B cell (primary cell): ENCODE measurements at regions not wholly inside any gene's neighbourhood (a gene's known extent, or its start where the extent isn't known, plus 50 kb on each side); places are given as distances from the start of the nearest gene placed in this dataset.

ENCODE experiments used
- ATAC-seq: fragments of 200-7000 bp; cut with Tn5 transposase; one replicate; pipeline ENCODE4 v1.10.0; 2021; ENCODE audit warnings: low read depth, mild to moderate bottlenecking, moderate number of reproducible peaks, moderate library complexity
- CTCF ChIA-PET: fragments of 350-600 bp; sonication (Branson Sonifier 250); formaldehyde crosslinking; loops from one replicate; lab custom pipeline; 2021; ENCODE audit warnings: antibody characterized with exemption, inconsistent platforms; lab: Charles Lee
- POLR2A ChIA-PET: fragments of 350-600 bp; sonication (Branson Sonifier 250); formaldehyde crosslinking; loops from one replicate; lab custom pipeline; 2021; ENCODE audit warnings: antibody characterized with exemption; lab: Charles Lee
- DNase-seq: peaks from one replicate; pipeline ENCODE4 v3.0.0; 2013
- H2AFZ ChIP-seq: 2 replicates; pipeline ENCODE4 v1.6.1; 2012; ENCODE audit warnings: mild to moderate bottlenecking, low read depth, low read length; ENCODE audit not compliant: insufficient read depth, poor library complexity, severe bottlenecking
- H3K27ac ChIP-seq, 2 donors: 1 replicate in 1 of 2; 2 replicates in 1 of 2; pipeline ENCODE4 v1.5.1; 2012 to 2013; ENCODE audit warnings: low read length in 2 of 2, mild to moderate bottlenecking in 2 of 2, moderate library complexity in 1 of 2
- H3K27me3 ChIP-seq, 4 experiments: fragments of 200-600 bp in 1 of 4; sonication (generic) in 1 of 4; replicated peaks in 1 of 4; 1 replicate in 2 of 4; 2 replicates in 2 of 4; pipeline versions ENCODE4 v1.6.1 to v1.7.0; 2013 to 2016; ENCODE audit warnings: low read length in 3 of 4, mild to moderate bottlenecking in 2 of 4, mixed read lengths in 1 of 4, moderate library complexity in 1 of 4; ENCODE audit not compliant: insufficient read depth in 4 of 4, control insufficient read depth in 3 of 4; ENCODE audit errors: control extremely low read depth in 1 of 4
- H3K36me3 ChIP-seq, 2 experiments: replicated peaks in 1 of 2; 1 replicate in 1 of 2; 2 replicates in 1 of 2; pipeline versions ENCODE4 v1.6.1 to v1.7.1; 2013; ENCODE audit warnings: low read length in 1 of 2; ENCODE audit not compliant: insufficient read depth in 2 of 2, control insufficient read depth in 1 of 2; ENCODE audit errors: control extremely low read depth in 1 of 2, extremely low read depth in 1 of 2
- H3K4me1 ChIP-seq, 2 donors: fragments of 200-600 bp in 1 of 2; sonication (generic) in 1 of 2; 1 replicate in 1 of 2; 2 replicates in 1 of 2; pipeline versions ENCODE4 v1.5.1 to v1.6.1; 2013 to 2017; ENCODE audit warnings: low read length in 2 of 2; ENCODE audit not compliant: control insufficient read depth in 2 of 2, insufficient read depth in 2 of 2
- H3K4me2 ChIP-seq: replicated peaks from 2 replicates; pipeline ENCODE3; 2012; ENCODE audit warnings: mild to moderate bottlenecking, low read depth, low read length; ENCODE audit not compliant: poor library complexity, severe bottlenecking
- H3K4me3 ChIP-seq, 5 experiments: fragments of 200-600 bp in 1 of 5; sonication (generic) in 1 of 5; 1 replicate in 3 of 5; 2 replicates in 2 of 5; pipeline versions ENCODE4 v1.5.1 to v1.7.0; 2011 to 2016; ENCODE audit warnings: low read length in 4 of 5, mild to moderate bottlenecking in 4 of 5, low read depth in 2 of 5, control low read depth in 1 of 5, moderate library complexity in 1 of 5; ENCODE audit not compliant: insufficient read depth in 1 of 5; ENCODE audit errors: control extremely low read depth in 1 of 5, extremely low read depth in 1 of 5
- H3K79me2 ChIP-seq: fragments of 200-600 bp; sonication (generic); one replicate; pipeline ENCODE4 v1.6.0; 2016; ENCODE audit warnings: low read length; ENCODE audit not compliant: control insufficient read depth, insufficient read depth
- H3K9ac ChIP-seq: fragments of 200-600 bp; sonication (generic); 2 replicates; pipeline ENCODE4 v1.6.1; 2017; ENCODE audit warnings: mild to moderate bottlenecking, low read length, moderate library complexity
- H3K9me3 ChIP-seq, 3 donors: one replicate each; pipeline versions ENCODE4 v1.6.1 to v1.7.1; 2013; ENCODE audit warnings: low read length in 2 of 3; ENCODE audit not compliant: control insufficient read depth in 2 of 3, insufficient read depth in 1 of 3; ENCODE audit errors: control extremely low read depth in 1 of 3
- H4K20me1 ChIP-seq: 2 replicates; pipeline ENCODE4 v1.6.0; 2012; ENCODE audit warnings: mild to moderate bottlenecking, low read length; ENCODE audit not compliant: insufficient read depth, control insufficient read depth, poor library complexity, severe bottlenecking
- H3K27ac Mint-ChIP-seq: one replicate; pipeline ENCODE4 v1.8.0; 2021; ENCODE audit warnings: mixed read lengths
- H3K27me3 Mint-ChIP-seq: one replicate; pipeline ENCODE4 v1.8.0; 2021; ENCODE audit warnings: mixed read lengths
- H3K4me1 Mint-ChIP-seq: one replicate; pipeline ENCODE4 v1.8.0; 2021; ENCODE audit warnings: mixed read lengths
- H3K4me3 Mint-ChIP-seq: one replicate; pipeline ENCODE4 v1.8.0; 2021; ENCODE audit warnings: mixed read lengths
- H3K9me3 Mint-ChIP-seq: one replicate; pipeline ENCODE4 v1.8.0; 2022; ENCODE audit warnings: mixed read lengths; ENCODE audit not compliant: insufficient read depth
- EZH2 ChIP-seq: IDR thresholded peaks from 2 replicates; pipeline ENCODE4 v1.6.1; 2012; ENCODE audit warnings: borderline replicate concordance, low read depth, mild to moderate bottlenecking, moderate library complexity, low read length; ENCODE audit not compliant: insufficient read depth, poor library complexity, severe bottlenecking
- WGBS: methylation state at CpG from one replicate; pipeline ENCODE4 v1.1.5; 2013; ENCODE audit warnings: missing lambda C conversion rate; ENCODE audit not compliant: insufficient coverage; 5-methylcytosine and 5-hydroxymethylcytosine counted together
- intact Hi-C: fragments of 100-400 bp; cut with micrococcal nuclease; formaldehyde crosslinking; loops from one replicate; pipeline ENCODE4 v1.10.0; 2022
- TF ChIP-seq, protein P1 (sequence below): fragments of 200-600 bp; IDR thresholded peaks from one replicate; pipeline ENCODE4 v1.8.0; 2022; ENCODE audit warnings: antibody characterized with exemption, mild to moderate bottlenecking

DNA sequence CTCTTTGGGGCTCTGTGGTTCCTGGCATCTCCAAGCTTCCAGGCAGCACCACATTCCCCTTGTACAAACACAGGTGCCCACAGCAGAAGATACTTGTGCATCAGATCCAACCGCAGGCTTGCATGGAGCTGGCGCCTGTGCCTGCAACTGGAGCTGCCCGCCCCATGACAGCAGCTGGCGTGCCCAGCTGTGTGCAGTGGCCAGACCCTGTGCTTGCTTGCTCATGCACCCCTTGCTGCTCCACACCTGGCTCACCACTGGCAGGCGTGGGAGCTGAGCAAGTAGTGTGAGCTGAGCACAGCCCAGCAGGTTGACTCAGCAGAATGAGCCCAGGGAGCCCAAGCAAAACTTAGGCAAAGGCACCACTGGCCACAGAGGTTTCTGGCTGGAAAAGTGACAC lies 84.4 kb upstream of the STARD4 start:
- TF ChIP-seq, protein P1, sequence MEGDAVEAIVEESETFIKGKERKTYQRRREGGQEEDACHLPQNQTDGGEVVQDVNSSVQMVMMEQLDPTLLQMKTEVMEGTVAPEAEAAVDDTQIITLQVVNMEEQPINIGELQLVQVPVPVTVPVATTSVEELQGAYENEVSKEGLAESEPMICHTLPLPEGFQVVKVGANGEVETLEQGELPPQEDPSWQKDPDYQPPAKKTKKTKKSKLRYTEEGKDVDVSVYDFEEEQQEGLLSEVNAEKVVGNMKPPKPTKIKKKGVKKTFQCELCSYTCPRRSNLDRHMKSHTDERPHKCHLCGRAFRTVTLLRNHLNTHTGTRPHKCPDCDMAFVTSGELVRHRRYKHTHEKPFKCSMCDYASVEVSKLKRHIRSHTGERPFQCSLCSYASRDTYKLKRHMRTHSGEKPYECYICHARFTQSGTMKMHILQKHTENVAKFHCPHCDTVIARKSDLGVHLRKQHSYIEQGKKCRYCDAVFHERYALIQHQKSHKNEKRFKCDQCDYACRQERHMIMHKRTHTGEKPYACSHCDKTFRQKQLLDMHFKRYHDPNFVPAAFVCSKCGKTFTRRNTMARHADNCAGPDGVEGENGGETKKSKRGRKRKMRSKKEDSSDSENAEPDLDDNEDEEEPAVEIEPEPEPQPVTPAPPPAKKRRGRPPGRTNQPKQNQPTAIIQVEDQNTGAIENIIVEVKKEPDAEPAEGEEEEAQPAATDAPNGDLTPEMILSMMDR: no peak
- TF ChIP-seq EZH2: no peak
- H3K36me3 ChIP-seq: no peaks in the 10 kb centered on the region
- CTCF ChIA-PET: no interaction called here
- H3K4me3 Mint-ChIP-seq: no peak overlapping the region
- H3K9ac ChIP-seq: no peak overlapping the region
- H3K9me3 ChIP-seq: peaks cover 0 to 17% (median 7%) of the 10 kb centered on the region in 3 donors
- no peaks in the 10 kb centered on the region for H4K20me1 ChIP-seq
- no peaks in the 10 kb centered on the region for H3K27me3 Mint-ChIP-seq
- intact Hi-C loops: no loop called here
- peaks cover 5% of the 10 kb centered on the region for H3K9me3 Mint-ChIP-seq
- no peak overlapping the region for H3K4me2 ChIP-seq
- H3K79me2 ChIP-seq: no peaks in the 10 kb centered on the region
- no peak overlapping the region for H3K27ac ChIP-seq
- no peaks in the 10 kb centered on the region for H3K27me3 ChIP-seq
- DNase-seq (no peak), ATAC-seq (no peak)
- H3K4me1 ChIP-seq: no peaks in the 10 kb centered on the region
- no peak overlapping the region for H2AFZ ChIP-seq
- H3K27ac Mint-ChIP-seq: no peak overlapping the region
- no peaks in the 10 kb centered on the region for H3K4me1 Mint-ChIP-seq
- POLR2A ChIA-PET: no interaction called here
- H3K4me3 ChIP-seq: no peak overlapping the region
- 96% methylated on average over 5 of the region's 5 CpGs for WGBS

DNA sequence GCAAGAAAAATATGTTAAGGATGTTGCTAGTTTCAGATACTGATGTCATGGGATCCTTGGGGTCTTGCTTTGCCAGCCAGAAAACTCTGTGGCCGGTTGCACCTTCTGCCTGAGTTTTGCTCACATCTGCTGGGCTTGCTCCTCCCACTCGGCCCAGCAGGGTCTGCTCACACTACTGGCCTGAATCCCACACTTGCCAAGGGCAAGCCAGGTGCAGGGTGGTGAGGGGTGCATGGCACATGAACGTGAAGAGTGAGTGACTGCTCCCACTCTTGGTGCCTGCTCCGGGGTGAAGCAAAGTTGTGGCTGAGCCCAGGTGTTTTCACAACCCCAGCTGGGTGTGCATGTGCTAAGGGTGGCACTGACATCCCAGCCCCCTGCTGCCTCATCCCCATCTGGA lies 83.1 kb upstream of the STARD4 start:
- 95% methylated on average over 3 of the region's 4 CpGs for WGBS
- H3K4me3 ChIP-seq: no peak overlapping the region
- Mint-ChIP-seq H3K9me3 (peaks cover 5% of the 10 kb centered on the region), H3K27me3 (no peaks in the 10 kb centered on the region), H3K4me1 (no peaks in the 10 kb centered on the region), H3K4me3 (no peak overlapping the region), H3K27ac (no peak overlapping the region)
- no peak overlapping the region for H3K27ac ChIP-seq
- ATAC-seq (no peak), DNase-seq (no peak)
- no peak overlapping the region for H2AFZ ChIP-seq
- peaks cover 0 to 17% (median 7%) of the 10 kb centered on the region in 3 donors for H3K9me3 ChIP-seq
- TF ChIP-seq EZH2: no peak
- TF ChIP-seq, protein P1: no peak
- no peaks in the 10 kb centered on the region for H3K4me1 ChIP-seq
- intact Hi-C loops: no loop called here
- CTCF ChIA-PET: no interaction called here
- no peaks in the 10 kb centered on the region for H3K79me2 ChIP-seq
- H3K27me3 ChIP-seq: no peaks in the 10 kb centered on the region
- no peak overlapping the region for H3K9ac ChIP-seq
- no peak overlapping the region for H3K4me2 ChIP-seq
- no peaks in the 10 kb centered on the region for H3K36me3 ChIP-seq
- H4K20me1 ChIP-seq: no peaks in the 10 kb centered on the region
- POLR2A ChIA-PET: no interaction called here
